ENCODE measurements at regions not wholly inside any gene's neighbourhood (a gene's known extent, or its start where the extent isn't known, plus 50 kb on each side); places are given as distances from the start of the nearest gene placed in this dataset.

- DNase-seq = no peak
These were observed 233.6 kb downstream of the BCL11B start for GRCh38 chr14:99038431-99038820.

- no peak for DNase-seq
These were observed 232.5 kb downstream of the BCL11B start for GRCh38 chr14:99039331-99040041.

GRCh38 chr14:99040052-99040451 is 231.9 kb downstream of the BCL11B start:
- DNase-seq = no peak

GRCh38 chr14:99040711-99041110 is 231.3 kb downstream of the BCL11B start:
- no peak for DNase-seq

- DNase-seq = no peak
These were observed 230.7 kb downstream of the BCL11B start for GRCh38 chr14:99041141-99041819.

GRCh38 chr14:99041820-99042174 is 230.2 kb downstream of the BCL11B start:
- DNase-seq = no peak

- no peak for DNase-seq
These were observed 229.4 kb downstream of the BCL11B start for GRCh38 chr14:99042381-99043266.

- DNase-seq = no peak
These were observed 228.8 kb downstream of the BCL11B start for GRCh38 chr14:99043267-99043615.

GRCh38 chr14:99043756-99044155 is 228.2 kb downstream of the BCL11B start:
- no peak for DNase-seq

GRCh38 chr14:99047441-99048031 is 224.5 kb downstream of the BCL11B start:
- DNase-seq = no peak

- no peak for DNase-seq
These were observed 221.7 kb downstream of the BCL11B start for GRCh38 chr14:99050309-99050708.

GRCh38 chr14:99052467-99052866 is 219.5 kb downstream of the BCL11B start:
- DNase-seq = no peak

- no peak for DNase-seq
These were observed 217.0 kb downstream of the BCL11B start for GRCh38 chr14:99055019-99055418.

GRCh38 chr14:99055816-99056215 is 216.2 kb downstream of the BCL11B start:
- DNase-seq = peak in 1 of 6 experiments; percentile 3

GRCh38 chr14:99057576-99058083 is 214.4 kb downstream of the BCL11B start:
- no peak for DNase-seq

GRCh38 chr14:99058542-99058941 is 213.5 kb downstream of the BCL11B start:
- no peak for DNase-seq

GRCh38 chr14:99062216-99062615 is 209.8 kb downstream of the BCL11B start:
- DNase-seq = no peak

- no peak for DNase-seq
These were observed 209.1 kb downstream of the BCL11B start for GRCh38 chr14:99062772-99063418.

GRCh38 chr14:99063620-99064225 is 208.3 kb downstream of the BCL11B start:
- no peak for DNase-seq

GRCh38 chr14:99064262-99064954 is 207.6 kb downstream of the BCL11B start:
- no peak for DNase-seq

- DNase-seq = no peak
These were observed 206.4 kb downstream of the BCL11B start for GRCh38 chr14:99065551-99065950.

GRCh38 chr14:99066378-99066777 is 205.6 kb downstream of the BCL11B start:
- DNase-seq = no peak
